Left colon (tissue), 2 donors: ENCODE measurements at regions not wholly inside any gene's neighbourhood (a gene's known extent, or its start where the extent isn't known, plus 50 kb on each side); places are given as distances from the start of the nearest gene placed in this dataset.
"Not testable (repeated sequence)": the region's sequence is repeated elsewhere in the genome, so short reads cannot be mapped to it uniquely, and the experiment has no call there.

Source experiments
- ATAC-seq: fragments of 200-7000 bp; cut with Tn5 transposase; one replicate; pipeline ENCODE4 v1.9.1; 2020; ENCODE audit warnings: mild to moderate bottlenecking, moderate library complexity
- DNase-seq, 2 donors: peaks; one replicate each; pipeline ENCODE4 v3.0.0-alpha.2; 2020
- intact Hi-C, 2 donors: fragments of 100-400 bp; cut with DNase I in 1 of 2; cut with micrococcal nuclease in 1 of 2; formaldehyde crosslinking; loops; one replicate each; pipeline versions ENCODE4 v1.11.2 to v1.14.0; 2022; cut with DNase I, micrococcal nuclease
- donor health status: DM: no; HTN: no; CAD: no.
- donor health status: DM: yes; HTN: yes; CAD: no.

DNA sequence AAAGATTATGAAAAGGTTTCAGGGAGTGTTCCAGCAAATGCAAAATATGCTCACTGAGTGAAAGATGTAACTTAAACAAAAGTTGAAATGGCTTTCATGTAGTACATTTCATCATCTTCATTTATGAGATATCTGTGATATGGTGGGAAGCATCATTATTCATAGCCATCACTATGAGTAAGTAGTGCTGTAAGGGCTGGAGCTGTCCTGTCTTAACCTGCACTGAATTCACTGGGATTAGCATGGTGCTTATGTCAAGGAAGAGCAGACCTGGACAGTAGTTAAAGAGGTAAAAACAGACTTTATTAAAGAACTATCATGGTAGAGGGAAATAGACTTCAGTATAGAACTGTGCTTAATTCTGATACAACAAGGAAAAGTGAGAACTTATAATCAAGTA, 1347.3 kb downstream of the RPA4 start:
- DNase-seq = no peak
- ATAC-seq = no peak
- intact Hi-C loops = no loop called here

GRCh38 chrX:98240061-98240460, 1356.4 kb downstream of the RPA4 start:
- DNase-seq, intact Hi-C loops, ATAC-seq: not testable (repeated sequence)

- intact Hi-C loops = no loop called here
- DNase-seq = no peak
- ATAC-seq = no peak
These were observed 1379.4 kb downstream of the RPA4 start for GRCh38 chrX:98263135-98263534.

DNA sequence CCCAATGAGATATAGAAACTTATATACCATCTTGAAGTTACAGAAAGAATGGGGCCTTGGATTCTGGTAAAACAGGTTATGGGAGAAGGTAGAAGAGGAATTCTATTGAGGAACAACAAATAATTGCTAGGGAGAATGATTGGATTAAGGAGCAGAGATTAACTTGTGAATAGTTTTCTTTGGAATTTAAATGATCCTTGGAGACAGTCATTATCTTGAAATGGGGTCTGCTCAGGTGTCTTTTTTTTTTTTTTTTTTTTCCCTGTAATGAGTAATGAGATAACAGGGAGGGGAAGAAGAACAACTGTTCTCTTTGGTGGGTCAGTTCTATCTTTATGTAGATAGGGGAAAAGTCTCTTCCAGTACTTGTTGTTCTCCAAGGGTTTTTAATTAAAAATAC, 1406.0 kb downstream of the RPA4 start:
- intact Hi-C loops = no loop called here
- DNase-seq (no peak), ATAC-seq (no peak)

- no peak for DNase-seq
- intact Hi-C loops = no loop called here
- ATAC-seq = no peak
These were observed 1410.6 kb downstream of the RPA4 start for GRCh38 chrX:98294310-98294709.

DNA sequence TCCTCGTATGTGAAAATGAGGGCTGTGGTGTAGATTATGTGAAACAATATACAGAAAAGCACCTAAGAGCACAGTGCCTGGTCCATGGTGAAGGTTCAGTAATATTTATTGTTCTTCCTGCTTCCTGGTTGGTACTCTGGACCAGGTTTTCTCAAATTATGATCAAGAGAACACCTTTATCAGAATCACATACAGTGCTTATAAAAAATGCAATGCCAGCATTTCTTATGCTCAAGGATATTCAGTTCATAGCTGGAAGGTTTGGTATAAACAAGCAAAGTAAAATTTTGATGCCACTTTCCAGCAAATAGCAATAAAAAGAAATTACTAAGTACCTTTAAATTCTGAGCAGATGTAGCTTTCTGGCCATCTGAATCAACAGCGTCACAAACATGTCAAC, 1412.4 kb downstream of the RPA4 start:
- intact Hi-C loops = no loop called here
- DNase-seq = no peak
- ATAC-seq = no peak

GRCh38 chrX:98299785-98300184, 1416.1 kb downstream of the RPA4 start:
- DNase-seq (no peak), ATAC-seq (no peak)
- intact Hi-C loops = no loop called here

DNA sequence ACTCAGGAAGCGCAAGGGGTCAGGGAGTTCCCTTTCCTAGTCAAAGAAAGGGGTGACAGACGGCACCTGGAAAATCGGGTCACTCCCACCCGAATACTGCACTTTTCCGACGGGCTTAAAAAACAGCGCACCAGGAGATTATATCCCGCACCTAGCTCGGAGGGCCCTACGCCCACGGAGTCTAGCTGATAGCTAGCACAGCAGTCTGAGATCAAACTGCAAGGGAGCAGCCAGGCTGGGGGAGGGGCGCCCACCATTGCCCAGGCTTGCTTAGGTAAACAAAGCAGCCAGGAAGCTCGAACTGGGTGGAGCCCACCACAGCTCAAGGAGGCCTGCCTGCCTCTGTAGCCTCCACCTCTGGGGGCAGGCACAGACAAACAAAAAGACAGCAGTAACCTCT, 1416.8 kb downstream of the RPA4 start:
- intact Hi-C loops, DNase-seq, ATAC-seq: not testable (repeated sequence)

- ATAC-seq (no peak), DNase-seq (no peak)
- intact Hi-C loops = no loop called here
These were observed 1447.7 kb downstream of the RPA4 start for GRCh38 chrX:98331407-98331806.

DNA sequence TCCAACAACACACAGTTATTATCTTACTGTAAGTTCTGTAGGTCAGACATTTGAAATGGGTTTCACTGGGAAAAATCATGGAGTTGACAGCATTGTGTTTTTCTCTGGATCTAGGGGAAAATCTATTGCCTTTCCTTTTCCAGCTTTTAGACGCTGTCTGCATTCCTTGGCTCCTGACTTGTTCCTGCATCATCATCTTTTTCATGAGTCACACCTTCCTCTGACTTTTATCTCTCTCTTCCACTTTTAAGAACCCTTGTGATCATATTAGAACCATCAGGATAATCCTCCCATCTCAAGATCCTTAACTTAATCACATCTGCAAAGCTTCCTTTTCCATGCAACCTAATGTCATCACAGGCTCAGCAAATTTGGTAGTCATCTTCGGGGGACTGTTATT, 1454.8 kb downstream of the RPA4 start:
- ATAC-seq = no peak
- intact Hi-C loops = no loop called here
- DNase-seq = no peak

DNA sequence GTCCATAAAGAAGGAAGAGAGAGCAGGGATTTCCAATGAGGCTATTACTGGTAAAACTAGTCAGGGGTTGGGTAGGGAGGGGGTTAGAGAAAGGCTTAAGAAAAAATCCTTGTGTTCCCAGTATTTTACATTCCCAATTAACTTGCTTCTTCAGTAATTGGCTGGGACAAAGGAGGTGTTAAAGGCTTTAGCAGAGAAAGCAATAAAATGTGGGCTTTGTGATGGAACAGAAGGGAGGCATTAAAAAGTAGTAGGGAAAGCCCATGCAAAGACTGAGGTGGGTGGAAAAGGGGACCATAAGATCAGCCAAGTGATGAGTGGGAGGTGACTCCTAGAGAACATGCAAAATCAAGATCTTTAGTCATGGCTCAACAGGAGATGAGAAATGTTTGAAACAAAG, 1467.2 kb downstream of the RPA4 start:
- DNase-seq (no peak), ATAC-seq (no peak)
- intact Hi-C loops = no loop called here

DNA sequence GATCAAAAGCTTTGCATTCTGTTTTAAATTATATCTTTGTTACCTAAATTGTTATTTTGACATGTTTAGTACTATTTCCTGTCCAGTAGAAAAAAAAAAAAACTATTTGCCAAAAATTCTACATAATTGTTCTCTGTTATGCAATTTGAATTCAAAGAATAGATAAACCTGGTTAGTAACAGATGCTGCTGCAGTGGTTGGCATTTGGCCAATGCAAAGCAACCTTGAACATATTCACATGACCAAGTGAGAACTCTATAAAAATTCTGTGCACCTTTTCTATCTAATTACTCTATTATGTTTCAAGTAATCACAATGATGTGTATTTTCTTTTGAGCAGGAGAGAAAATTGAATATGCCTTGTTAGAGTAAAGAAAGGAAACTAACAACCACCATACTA, 1473.4 kb downstream of the RPA4 start:
- no peak for ATAC-seq
- no peak for DNase-seq
- intact Hi-C loops = no loop called here

DNA sequence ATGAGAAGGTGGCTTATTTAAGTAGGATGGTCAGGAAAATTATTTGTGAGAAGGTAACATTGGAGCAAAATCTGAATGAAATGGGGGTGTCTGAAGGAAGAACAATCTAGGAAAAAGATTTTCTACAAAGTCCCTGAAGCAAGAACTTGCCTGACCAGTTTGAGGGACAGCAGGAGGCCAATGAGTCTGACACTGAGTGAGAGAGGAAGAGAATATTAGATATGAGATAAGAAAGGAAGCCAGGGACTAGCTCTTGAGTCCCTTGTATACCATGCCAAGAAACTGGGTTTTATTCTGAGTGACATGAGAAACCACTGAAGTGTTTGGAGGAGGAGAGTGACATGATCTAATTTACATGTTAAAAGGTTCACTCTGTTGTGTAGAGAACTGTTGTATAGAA, 1478.9 kb downstream of the RPA4 start:
- DNase-seq (no peak), ATAC-seq (no peak)
- intact Hi-C loops = no loop called here

DNA sequence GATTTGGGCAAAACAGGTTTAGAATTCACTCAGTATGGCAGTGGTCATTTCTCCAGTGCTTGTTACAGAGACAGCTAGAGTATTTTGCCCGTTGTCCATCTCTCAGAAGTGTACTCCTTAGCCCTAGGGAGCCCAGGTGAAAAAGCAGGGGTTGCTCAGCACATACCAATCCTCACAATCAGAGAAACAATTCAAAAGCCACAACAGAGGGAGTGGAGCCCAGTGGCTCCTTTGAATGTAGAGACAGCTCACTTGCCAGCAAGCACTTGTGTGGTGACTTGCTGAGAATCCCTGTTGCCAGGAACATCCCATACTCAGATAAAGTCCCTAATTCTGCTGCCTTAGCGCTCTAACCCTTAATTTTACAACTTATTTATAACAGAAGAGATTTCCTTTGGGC, 1488.3 kb downstream of the RPA4 start:
- intact Hi-C loops = no loop called here
- no peak for DNase-seq
- no peak for ATAC-seq

DNA sequence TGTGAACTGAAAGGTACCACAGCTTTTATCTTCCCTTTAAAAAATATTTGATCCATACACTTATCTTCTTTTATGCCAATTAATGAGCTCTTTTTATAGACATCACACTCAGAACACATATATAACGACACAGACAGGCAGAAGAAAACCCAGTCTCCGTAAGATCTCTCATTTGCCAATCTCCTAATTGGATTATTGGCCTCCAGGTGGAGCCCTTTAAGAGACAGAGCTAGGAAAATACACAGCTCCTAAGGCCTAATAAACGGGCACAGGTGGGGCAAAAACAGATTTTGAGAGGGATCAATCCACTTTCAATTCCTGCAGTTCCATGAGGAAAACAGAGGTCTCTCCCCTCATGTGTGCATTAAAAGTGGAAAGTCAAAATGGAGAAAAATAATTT, 1495.4 kb downstream of the RPA4 start:
- no peak for ATAC-seq
- intact Hi-C loops = no loop called here
- DNase-seq = no peak

DNA sequence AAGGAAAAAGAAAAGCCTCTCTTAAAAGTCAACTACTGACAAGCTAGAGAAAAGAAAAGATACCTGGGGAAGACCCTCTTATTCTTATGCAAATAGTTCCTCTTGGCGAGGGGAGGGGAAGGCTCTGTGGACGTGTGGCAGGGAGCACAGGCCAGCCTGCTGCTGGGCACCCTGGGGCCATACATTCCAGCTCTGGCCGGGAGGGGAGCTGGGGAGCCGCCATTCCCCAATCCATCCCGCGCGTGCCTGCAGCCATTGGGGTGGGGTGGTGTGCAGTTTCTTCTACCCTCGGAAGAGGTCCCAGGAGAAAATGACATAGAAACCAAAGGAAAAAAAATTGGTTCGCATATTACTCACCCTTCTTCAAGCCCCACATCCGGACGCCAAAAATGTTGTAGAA, 1496.4 kb downstream of the RPA4 start:
- DNase-seq (no peak), ATAC-seq (no peak)
- intact Hi-C loops = no loop called here

GRCh38 chrX:98380556-98380955, 1496.8 kb downstream of the RPA4 start:
- ATAC-seq = no peak
- DNase-seq = no peak
- intact Hi-C loops = no loop called here

DNA sequence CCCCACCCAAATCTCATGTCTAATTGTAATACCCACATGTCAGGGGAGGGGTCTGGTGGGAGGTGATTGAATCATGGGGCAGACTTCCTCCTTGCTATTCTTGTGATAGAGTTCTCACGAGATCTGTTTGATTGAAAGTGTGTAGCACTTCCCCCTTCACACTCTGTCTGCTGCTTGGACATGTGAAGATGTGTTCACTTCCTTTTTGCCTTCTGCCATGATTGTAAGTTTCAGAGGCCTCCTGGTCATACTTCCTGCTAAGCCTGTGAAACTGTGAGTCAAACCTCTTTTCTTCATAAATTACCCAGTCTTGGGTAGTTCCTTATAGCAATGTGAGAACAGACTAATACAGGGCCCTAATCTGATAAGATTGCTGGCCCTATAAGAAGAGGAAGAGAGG, 1514.8 kb downstream of the RPA4 start:
- ATAC-seq = no peak
- no peak for DNase-seq
- intact Hi-C loops = no loop called here

GRCh38 chrX:98405376-98405775, 1521.7 kb downstream of the RPA4 start:
- DNase-seq (no peak), ATAC-seq (no peak)
- intact Hi-C loops = no loop called here

- ATAC-seq (no peak), DNase-seq (no peak)
- intact Hi-C loops = no loop called here
These were observed 1523.9 kb downstream of the RPA4 start for GRCh38 chrX:98407584-98407983.

GRCh38 chrX:98409867-98410266, 1526.2 kb downstream of the RPA4 start:
- DNase-seq = no peak
- intact Hi-C loops = no loop called here
- ATAC-seq = no peak

DNA sequence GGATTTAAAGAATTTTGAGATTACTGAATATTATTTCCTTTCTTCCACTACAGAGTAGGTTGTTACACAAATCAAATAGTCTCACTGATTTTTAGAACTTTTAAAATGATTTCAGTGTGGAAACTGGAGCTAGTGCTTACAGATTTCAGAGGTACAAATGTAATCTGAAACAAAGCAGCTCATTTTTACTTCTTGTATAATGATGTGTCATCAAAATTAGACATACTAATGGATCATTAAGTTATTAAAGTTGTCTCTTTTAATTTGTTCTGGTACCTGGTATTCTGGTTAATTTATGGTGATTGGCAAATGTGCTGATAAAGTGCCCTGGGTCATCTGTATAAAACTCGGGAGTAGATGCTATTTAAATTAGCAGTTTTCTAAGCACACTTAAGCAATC, 1528.3 kb downstream of the RPA4 start:
- DNase-seq (no peak), ATAC-seq (no peak)
- intact Hi-C loops = no loop called here
